Endothelial cell of umbilical vein (primary cell): ENCODE measurements at regions not wholly inside any gene's neighbourhood (a gene's known extent, or its start where the extent isn't known, plus 50 kb on each side); places are given as distances from the start of the nearest gene placed in this dataset.

Source experiments
- BruUV-seq: library from RNA; stranded (reverse); fragments of 400-500 nt; replicated peaks from 2 replicates; lab custom pipeline; 2021; lab: Mats Ljungman, UMichigan
- CTCF ChIA-PET: fragments of 300-600, 350-600 bp; sonication (Branson Sonifier 250); formaldehyde crosslinking; loops from one replicate; lab custom pipeline; 2021; ENCODE audit warnings: antibody characterized with exemption, inconsistent platforms; lab: Charles Lee
- POLR2A ChIA-PET: fragments of 300-600, 350-600 bp; sonication (Branson Sonifier 250); formaldehyde crosslinking; loops from one replicate; lab custom pipeline; 2021; ENCODE audit warnings: antibody characterized with exemption, inconsistent platforms; lab: Charles Lee
- DNase-seq: peaks from one replicate; pipeline ENCODE4 v3.0.0-alpha.2; 2011; ENCODE audit warnings: low read depth, low spot score
- FAIRE-seq: peaks from 2 replicates; lab custom pipeline; 2011; peaks lifted over from hg19 to GRCh38; lab: Jason Lieb, UNC
- H2AFZ ChIP-seq: 2 replicates; pipeline ENCODE4 v1.6.0; 2012; ENCODE audit warnings: low read depth, low read length, control low read depth, inconsistent platforms
- H3K27ac ChIP-seq: 2 replicates; pipeline ENCODE4 v1.5.1; 2011; ENCODE audit warnings: low read depth, mild to moderate bottlenecking, control low read depth, low read length, moderate library complexity; ENCODE audit not compliant: insufficient read depth
- H3K27me3 ChIP-seq, 2 experiments: 2 replicates each; pipeline versions ENCODE4 v1.6.0 to v1.6.1; 2011; ENCODE audit warnings: low read length in 2 of 2, mixed read lengths in 1 of 2; ENCODE audit not compliant: control insufficient read depth in 2 of 2, insufficient read depth in 2 of 2
- H3K36me3 ChIP-seq, 2 experiments: 2 replicates in 1 of 2; 3 replicates in 1 of 2; pipeline ENCODE4 v1.5.1; 2011; ENCODE audit warnings: low read length in 2 of 2, mild to moderate bottlenecking in 1 of 2, moderate library complexity in 1 of 2; ENCODE audit not compliant: control insufficient read depth in 2 of 2, insufficient read depth in 2 of 2; ENCODE audit errors: extremely low read depth in 1 of 2
- H3K4me1 ChIP-seq: 3 replicates; pipeline ENCODE4 v1.5.1; 2011; ENCODE audit warnings: mild to moderate bottlenecking, low read length; ENCODE audit not compliant: control insufficient read depth, insufficient read depth; ENCODE audit errors: extremely low read depth
- H3K4me2 ChIP-seq: 2 replicates; pipeline ENCODE4 v1.6.1; 2011; ENCODE audit warnings: low read length, control low read depth, mixed read lengths; ENCODE audit not compliant: insufficient read depth
- H3K4me3 ChIP-seq, 3 experiments: fragments of 200-600 bp in 1 of 3; sonication (generic), shearing (Covaris generic) in 1 of 3; replicated peaks in 1 of 3; 2 replicates each; pipeline ENCODE4 v1.5.1; 2011 to 2016; ENCODE audit warnings: control low read depth in 3 of 3, low read length in 3 of 3, mild to moderate bottlenecking in 2 of 3, inconsistent platforms in 1 of 3, low read depth in 1 of 3, moderate library complexity in 1 of 3; ENCODE audit not compliant: insufficient read depth in 1 of 3
- H3K79me2 ChIP-seq: 2 replicates; pipeline ENCODE4 v1.6.0; 2012; ENCODE audit warnings: low read length, inconsistent platforms; ENCODE audit not compliant: control insufficient read depth, insufficient read depth
- H3K9ac ChIP-seq: replicated peaks from 2 replicates; pipeline ENCODE3; 2011; ENCODE audit warnings: low read length, control low read depth; ENCODE audit not compliant: insufficient read depth; ENCODE audit errors: extremely low read depth
- H3K9me1 ChIP-seq: replicated peaks from 3 replicates; pipeline ENCODE4 v1.6.0; 2011; ENCODE audit warnings: mild to moderate bottlenecking, low read length; ENCODE audit not compliant: control insufficient read depth, insufficient read depth; ENCODE audit errors: extremely low read depth
- H3K9me3 ChIP-seq: replicated peaks from 2 replicates; pipeline ENCODE4 v1.5.1; 2012; ENCODE audit warnings: low read length, inconsistent platforms; ENCODE audit not compliant: control insufficient read depth, insufficient read depth
- H4K20me1 ChIP-seq: replicated peaks from 2 replicates; pipeline ENCODE3; 2011; ENCODE audit warnings: mild to moderate bottlenecking, low read length; ENCODE audit not compliant: control insufficient read depth, insufficient read depth; ENCODE audit errors: extremely low read depth
- EZH2 ChIP-seq: IDR thresholded peaks from 2 replicates; pipeline ENCODE4 v1.6.1; 2012; ENCODE audit warnings: borderline replicate concordance, low read depth, mild to moderate bottlenecking, moderate library complexity, low read length, inconsistent platforms; ENCODE audit not compliant: severe bottlenecking
- FOS ChIP-seq: IDR thresholded peaks from 2 replicates; pipeline ENCODE4 v1.6.1; 2011; ENCODE audit warnings: mild to moderate bottlenecking, low read length, moderate library complexity, borderline replicate concordance; ENCODE audit not compliant: insufficient read depth
- GATA2 ChIP-seq: IDR thresholded peaks from 2 replicates; pipeline ENCODE4 v1.7.0; 2011; ENCODE audit warnings: low read depth, mild to moderate bottlenecking, moderate library complexity, mixed read lengths, low read length; ENCODE audit not compliant: insufficient read length, insufficient read depth
- JUN ChIP-seq: IDR thresholded peaks from 2 replicates; pipeline ENCODE4 v1.6.1; 2011; ENCODE audit warnings: borderline replicate concordance, low read depth; ENCODE audit not compliant: insufficient read length, insufficient read depth
- MYC ChIP-seq: IDR thresholded peaks from one replicate; pipeline ENCODE4 v1.6.1; 2011; ENCODE audit warnings: mild to moderate bottlenecking, low read depth, low read length
- POLR2A ChIP-seq: IDR thresholded peaks from 2 replicates; pipeline ENCODE4 v1.6.1; 2012; ENCODE audit warnings: low read depth, mild to moderate bottlenecking, control low read depth, low read length
- POLR2AphosphoS5 ChIP-seq: IDR thresholded peaks from 2 replicates; pipeline ENCODE4 v1.6.1; 2012; ENCODE audit warnings: low read depth, mild to moderate bottlenecking, control low read depth, low read length, moderate library complexity; ENCODE audit not compliant: insufficient read depth
- dilution Hi-C: fragments of 300-500 bp; cut with MboI; formaldehyde crosslinking; loops from one replicate; pipeline ENCODE4 v1.15.0; 2019; ENCODE audit warnings: low sequenced_read_pairs; ENCODE audit not compliant: extremely low pct_ligation_motif_present
- intact Hi-C: fragments of 100-400 bp; cut with micrococcal nuclease; formaldehyde crosslinking; loops from one replicate; pipeline ENCODE4 v1.10.0; 2022
- TF ChIP-seq, protein P1 (sequence below): IDR thresholded peaks from 2 replicates; pipeline ENCODE4 v1.6.1; 2011; ENCODE audit not compliant: insufficient read depth, insufficient read length
- TF ChIP-seq, protein P2 (sequence below), 2 donors: IDR thresholded peaks; 1 replicate in 1 of 2; 2 replicates in 1 of 2; pipeline ENCODE4 v1.5.1; 2011; ENCODE audit warnings: low read length in 2 of 2, mild to moderate bottlenecking in 2 of 2, moderate library complexity in 2 of 2, control low read depth in 1 of 2, inconsistent platforms in 1 of 2, low read depth in 1 of 2; ENCODE audit not compliant: insufficient read depth in 1 of 2; ENCODE audit errors: extremely low read depth in 1 of 2

DNA sequence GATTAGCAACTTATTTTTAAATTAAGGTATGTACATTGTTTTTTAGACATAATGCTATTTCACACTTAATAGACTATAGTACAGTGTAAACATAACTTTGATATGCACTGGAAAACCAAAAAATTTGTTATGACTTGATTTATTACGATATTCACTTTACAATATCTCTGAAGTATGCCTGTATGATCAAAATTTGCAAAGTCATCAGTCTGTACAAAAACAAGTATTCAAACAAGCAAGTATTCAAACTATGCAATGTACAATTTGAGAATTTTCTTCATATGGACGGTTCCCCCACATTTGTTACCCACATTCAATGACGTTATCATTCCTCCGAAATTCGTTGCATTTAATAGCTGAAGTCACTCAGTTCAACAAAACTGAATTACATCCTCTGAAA, 147.9 kb downstream of the AVL9 start:
- no peaks in the 10 kb centered on the region for H3K9me3 ChIP-seq
- no peak overlapping the region for H2AFZ ChIP-seq
- intact Hi-C loops (no loop called here), dilution Hi-C loops (no loop called here)
- no peaks in the 10 kb centered on the region for H4K20me1 ChIP-seq
- H3K9ac ChIP-seq = no peak overlapping the region
- no peaks in the 10 kb centered on the region for H3K9me1 ChIP-seq
- TF ChIP-seq JUN (no peak), EZH2 (no peak), FOS (no peak), POLR2AphosphoS5 (no peak), POLR2A (no peak), MYC (no peak), GATA2 (no peak)
- TF ChIP-seq, protein P1, sequence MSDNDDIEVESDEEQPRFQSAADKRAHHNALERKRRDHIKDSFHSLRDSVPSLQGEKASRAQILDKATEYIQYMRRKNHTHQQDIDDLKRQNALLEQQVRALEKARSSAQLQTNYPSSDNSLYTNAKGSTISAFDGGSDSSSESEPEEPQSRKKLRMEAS = no peak
- TF ChIP-seq, protein P2, sequence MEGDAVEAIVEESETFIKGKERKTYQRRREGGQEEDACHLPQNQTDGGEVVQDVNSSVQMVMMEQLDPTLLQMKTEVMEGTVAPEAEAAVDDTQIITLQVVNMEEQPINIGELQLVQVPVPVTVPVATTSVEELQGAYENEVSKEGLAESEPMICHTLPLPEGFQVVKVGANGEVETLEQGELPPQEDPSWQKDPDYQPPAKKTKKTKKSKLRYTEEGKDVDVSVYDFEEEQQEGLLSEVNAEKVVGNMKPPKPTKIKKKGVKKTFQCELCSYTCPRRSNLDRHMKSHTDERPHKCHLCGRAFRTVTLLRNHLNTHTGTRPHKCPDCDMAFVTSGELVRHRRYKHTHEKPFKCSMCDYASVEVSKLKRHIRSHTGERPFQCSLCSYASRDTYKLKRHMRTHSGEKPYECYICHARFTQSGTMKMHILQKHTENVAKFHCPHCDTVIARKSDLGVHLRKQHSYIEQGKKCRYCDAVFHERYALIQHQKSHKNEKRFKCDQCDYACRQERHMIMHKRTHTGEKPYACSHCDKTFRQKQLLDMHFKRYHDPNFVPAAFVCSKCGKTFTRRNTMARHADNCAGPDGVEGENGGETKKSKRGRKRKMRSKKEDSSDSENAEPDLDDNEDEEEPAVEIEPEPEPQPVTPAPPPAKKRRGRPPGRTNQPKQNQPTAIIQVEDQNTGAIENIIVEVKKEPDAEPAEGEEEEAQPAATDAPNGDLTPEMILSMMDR (IDR thresholded peaks at IDR 0.05; ENCODE audit: extremely low read depth in 1 of 2, insufficient read depth in 1 of 2, low read depth in 1 of 2, low read length in 2 of 2) = no peak
- no TSS peak for BruUV-seq
- POLR2A ChIA-PET = no interaction called here
- H3K27me3 ChIP-seq = no peaks in the 10 kb centered on the region
- H3K36me3 ChIP-seq = no peaks in the 10 kb centered on the region
- no peaks in the 10 kb centered on the region for H3K79me2 ChIP-seq
- no peak overlapping the region for H3K27ac ChIP-seq
- DNase-seq (no peak), FAIRE-seq (no peak)
- no peaks in the 10 kb centered on the region for H3K4me1 ChIP-seq
- H3K4me2 ChIP-seq = no peak overlapping the region
- CTCF ChIA-PET = interaction anchor here (0.6 kb wide), 1 partner anchor 1609 kb away, joined by 3 read pairs; no protein-coding TSS in a partner anchor
- H3K4me3 ChIP-seq = no peak overlapping the region
